Prostate gland (tissue), 2 donors: ENCODE measurements at regions not wholly inside any gene's neighbourhood (a gene's known extent, or its start where the extent isn't known, plus 50 kb on each side); places are given as distances from the start of the nearest gene placed in this dataset.

Experiments
- CTCF ChIP-seq, 4 experiments: fragments of 200-600 bp in 2 of 4; fragments of 450-650 bp in 2 of 4; sonication (generic) in 2 of 4; IDR thresholded peaks; 1 replicate in 3 of 4; 2 replicates in 1 of 4; pipeline ENCODE4 v1.5.1; 2016 to 2019; ENCODE audit warnings: antibody characterized with exemption in 4 of 4, mild to moderate bottlenecking in 2 of 4, moderate library complexity in 2 of 4
- POLR2A ChIP-seq: fragments of 450-650 bp; IDR thresholded peaks from one replicate; pipeline ENCODE4 v1.6.1; 2016; ENCODE audit warnings: antibody characterized with exemption, mild to moderate bottlenecking

- TF ChIP-seq CTCF (IDR thresholded peaks at IDR 0.05) (no peak), POLR2A (no peak)
These were observed 451.7 kb upstream of the MARCKS start for GRCh38 chr6:113405326-113406047.
